Upper lobe of right lung (tissue), 1 donor: ENCODE measurements at regions not wholly inside any gene's neighbourhood (a gene's known extent, or its start where the extent isn't known, plus 50 kb on each side); places are given as distances from the start of the nearest gene placed in this dataset.
A peak's percentile ranks its signal among the peaks of the same experiment; 100 is the strongest.

ENCODE experiments used
- ATAC-seq: fragments of 200-7000 bp; cut with Tn5 transposase; one replicate; pipeline ENCODE4 v1.9.1; 2020; ENCODE audit warnings: mild to moderate bottlenecking, moderate library complexity
- DNase-seq: peaks from one replicate; pipeline ENCODE4 v3.0.0-alpha.2; 2020
- H3K27ac ChIP-seq: fragments of 200-600 bp; one replicate; pipeline ENCODE4 v1.8.0; 2022
- H3K27me3 ChIP-seq: fragments of 200-600 bp; one replicate; pipeline ENCODE4 v1.8.0; 2022; ENCODE audit warnings: mild to moderate bottlenecking
- H3K36me3 ChIP-seq: fragments of 200-600 bp; one replicate; pipeline ENCODE4 v1.8.0; 2022
- H3K4me1 ChIP-seq: fragments of 200-600 bp; one replicate; pipeline ENCODE4 v1.8.0; 2022
- H3K4me3 ChIP-seq: fragments of 200-600 bp; one replicate; pipeline ENCODE4 v1.8.0; 2022; ENCODE audit warnings: mild to moderate bottlenecking
- H3K9me3 ChIP-seq: fragments of 200-600 bp; one replicate; pipeline ENCODE4 v1.8.0; 2022
- intact Hi-C: fragments of 100-400 bp; cut with DNase I; formaldehyde crosslinking; loops from one replicate; pipeline ENCODE4 v1.11.0; 2022
- TF ChIP-seq, protein P1 (sequence below): fragments of 200-600 bp; IDR thresholded peaks from one replicate; pipeline ENCODE4 v1.8.0; 2022; ENCODE audit warnings: antibody characterized with exemption
- donor health status: DM: no; HTN: yes; CAD: no; lungs with severe emphysema.

DNA sequence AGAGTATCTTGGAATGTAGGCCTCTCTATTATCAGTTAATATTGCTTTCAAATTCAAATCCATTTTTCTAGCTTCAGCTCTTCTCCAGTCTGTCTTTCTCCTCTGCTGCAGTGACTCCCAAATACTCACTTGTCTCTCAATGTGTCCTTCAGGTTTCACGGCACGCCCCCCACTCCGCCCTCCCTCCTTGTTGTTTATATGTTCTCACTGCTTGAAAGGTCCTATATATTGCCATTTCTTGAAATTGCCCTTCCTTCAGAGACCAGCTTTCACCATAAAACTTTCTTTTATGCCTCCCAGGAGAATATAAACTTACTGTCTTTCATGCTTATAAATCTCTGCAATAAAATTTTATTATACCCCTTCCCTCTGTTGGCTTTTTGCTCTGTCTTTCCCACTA, 668.2 kb downstream of the CCSER2 start:
- ATAC-seq: no peak
- no peak for DNase-seq
- TF ChIP-seq, protein P1, sequence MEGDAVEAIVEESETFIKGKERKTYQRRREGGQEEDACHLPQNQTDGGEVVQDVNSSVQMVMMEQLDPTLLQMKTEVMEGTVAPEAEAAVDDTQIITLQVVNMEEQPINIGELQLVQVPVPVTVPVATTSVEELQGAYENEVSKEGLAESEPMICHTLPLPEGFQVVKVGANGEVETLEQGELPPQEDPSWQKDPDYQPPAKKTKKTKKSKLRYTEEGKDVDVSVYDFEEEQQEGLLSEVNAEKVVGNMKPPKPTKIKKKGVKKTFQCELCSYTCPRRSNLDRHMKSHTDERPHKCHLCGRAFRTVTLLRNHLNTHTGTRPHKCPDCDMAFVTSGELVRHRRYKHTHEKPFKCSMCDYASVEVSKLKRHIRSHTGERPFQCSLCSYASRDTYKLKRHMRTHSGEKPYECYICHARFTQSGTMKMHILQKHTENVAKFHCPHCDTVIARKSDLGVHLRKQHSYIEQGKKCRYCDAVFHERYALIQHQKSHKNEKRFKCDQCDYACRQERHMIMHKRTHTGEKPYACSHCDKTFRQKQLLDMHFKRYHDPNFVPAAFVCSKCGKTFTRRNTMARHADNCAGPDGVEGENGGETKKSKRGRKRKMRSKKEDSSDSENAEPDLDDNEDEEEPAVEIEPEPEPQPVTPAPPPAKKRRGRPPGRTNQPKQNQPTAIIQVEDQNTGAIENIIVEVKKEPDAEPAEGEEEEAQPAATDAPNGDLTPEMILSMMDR: no peak
- Histone ChIP-seq H3K36me3 (no peaks in the 10 kb centered on the region), H3K9me3 (no peaks in the 10 kb centered on the region), H3K4me3 (no peak overlapping the region), H3K27me3 (no peaks in the 10 kb centered on the region), H3K27ac (no peak overlapping the region), H3K4me1 (no peaks in the 10 kb centered on the region)
- intact Hi-C loops: no loop called here

DNA sequence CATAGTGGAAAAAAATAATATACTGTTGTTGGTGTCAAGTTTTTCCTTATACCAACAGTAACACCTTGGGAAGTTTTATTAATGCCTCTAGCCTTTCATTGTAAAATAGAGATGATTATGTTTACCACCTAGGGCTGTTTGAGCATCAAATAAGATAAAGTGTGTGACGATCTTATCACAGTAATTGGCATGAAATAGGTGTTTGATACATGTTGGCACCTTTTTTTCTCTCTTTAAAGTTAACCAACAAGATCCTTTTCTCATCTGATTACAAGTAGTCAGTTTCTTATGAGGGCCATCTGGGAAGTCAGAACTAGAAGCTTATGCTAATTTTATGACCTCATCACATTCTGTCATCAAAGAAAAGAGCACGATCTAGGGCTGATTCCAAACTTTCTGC, 669.5 kb downstream of the CCSER2 start:
- intact Hi-C loops: no loop called here
- ATAC-seq: no peak
- Histone ChIP-seq H3K36me3 (no peaks in the 10 kb centered on the region), H3K4me3 (no peak overlapping the region), H3K4me1 (no peaks in the 10 kb centered on the region), H3K27me3 (no peaks in the 10 kb centered on the region), H3K27ac (no peak overlapping the region), H3K9me3 (no peaks in the 10 kb centered on the region)
- DNase-seq: no peak
- TF ChIP-seq, protein P1: no peak

DNA sequence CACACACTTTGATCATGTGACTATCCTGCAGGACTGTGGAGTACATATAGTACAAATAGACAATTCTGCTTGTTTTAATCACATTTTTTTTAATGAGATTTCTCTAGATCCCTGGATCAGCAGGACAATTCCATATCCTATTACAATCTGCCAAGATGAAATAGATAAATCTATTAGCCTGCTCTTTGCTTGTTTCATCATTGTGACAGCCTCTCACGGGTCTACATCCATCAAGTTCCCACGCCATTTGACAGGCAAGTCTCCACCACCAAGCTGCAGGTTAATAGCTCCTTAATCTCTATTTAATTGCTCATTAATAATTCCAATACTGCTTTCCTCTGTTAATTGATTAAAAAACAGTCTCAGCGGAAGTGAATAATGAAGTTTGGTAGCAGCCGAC, 671.5 kb downstream of the CCSER2 start:
- H3K27me3 ChIP-seq: no peaks in the 10 kb centered on the region

DNA sequence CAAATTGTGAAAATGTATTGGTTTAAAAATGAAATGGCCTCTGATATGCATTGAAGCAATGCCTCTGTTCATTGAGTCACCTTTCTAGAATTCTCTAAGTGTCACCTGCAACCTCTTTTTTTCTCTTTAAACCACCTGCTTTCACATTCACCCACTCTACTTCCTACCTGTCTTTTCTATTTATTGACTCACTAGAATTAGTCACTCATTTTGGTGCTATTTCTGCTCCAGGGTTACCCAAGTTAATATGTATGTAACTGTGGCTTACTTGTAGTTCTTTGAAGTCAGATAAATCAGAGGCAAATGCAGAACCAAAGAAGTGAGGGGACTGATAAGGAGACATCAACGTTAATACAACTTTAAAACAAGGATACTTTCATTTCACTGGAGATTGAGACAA, 674.7 kb downstream of the CCSER2 start:
- no peak for ATAC-seq
- Histone ChIP-seq H3K9me3 (no peaks in the 10 kb centered on the region), H3K4me1 (no peaks in the 10 kb centered on the region), H3K27me3 (no peaks in the 10 kb centered on the region), H3K27ac (no peak overlapping the region), H3K36me3 (no peaks in the 10 kb centered on the region), H3K4me3 (no peak overlapping the region)
- no peak for DNase-seq
- TF ChIP-seq, protein P1: no peak
- intact Hi-C loops: no loop called here

More for the DNA sequence above, 671.5 kb downstream of the CCSER2 start:
- Histone ChIP-seq H3K27ac (no peak overlapping the region), H3K4me3 (no peak overlapping the region), H3K9me3 (no peaks in the 10 kb centered on the region), H3K36me3 (no peaks in the 10 kb centered on the region), H3K4me1 (no peaks in the 10 kb centered on the region)
- DNase-seq (no peak), ATAC-seq (no peak)
- TF ChIP-seq, protein P1: no peak
- intact Hi-C loops: no loop called here

DNA sequence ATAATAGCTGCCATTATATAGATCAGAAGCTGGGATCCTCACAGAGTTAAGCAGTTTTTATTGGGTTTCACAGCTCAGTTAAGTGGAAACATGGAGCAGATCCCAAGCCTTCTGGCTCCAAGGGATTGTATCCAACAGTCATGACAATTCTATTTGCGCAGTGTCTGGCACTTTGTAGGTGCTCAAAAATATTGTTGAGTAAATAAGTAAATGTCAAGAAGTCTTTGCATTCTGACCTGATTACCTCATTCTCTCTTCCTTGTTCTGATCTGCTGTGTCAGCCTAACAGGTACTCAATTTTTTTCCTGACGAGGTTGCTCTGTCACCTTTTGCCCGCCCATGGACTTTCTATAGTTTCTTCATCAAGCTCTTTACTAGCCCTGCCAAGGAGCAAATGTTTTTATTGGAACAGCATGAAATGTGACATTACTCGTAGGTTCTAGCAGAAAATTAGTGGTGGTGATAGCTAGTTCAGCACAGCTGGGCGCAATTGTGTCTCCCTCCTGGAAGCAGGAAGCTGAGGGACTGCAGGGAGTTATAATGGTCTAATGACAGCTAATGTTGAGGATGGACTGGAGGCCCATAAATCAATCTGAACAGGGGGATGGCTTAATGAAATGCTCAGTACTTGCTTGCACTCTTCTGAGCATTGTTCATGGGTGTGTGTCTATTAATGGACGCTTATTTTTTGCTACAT, 680.2 kb downstream of the CCSER2 start:
- peak; percentile 93 for ATAC-seq
- no peaks in the 10 kb centered on the region for H3K4me1 ChIP-seq

More for the DNA sequence above, 680.2 kb downstream of the CCSER2 start:
- Histone ChIP-seq H3K27ac (no peak overlapping the region), H3K4me3 (no peak overlapping the region), H3K27me3 (no peaks in the 10 kb centered on the region), H3K9me3 (no peaks in the 10 kb centered on the region), H3K36me3 (no peaks in the 10 kb centered on the region)
- TF ChIP-seq, protein P1: no peak
- DNase-seq: no peak
- intact Hi-C loops: no loop called here
